ENCODE measurements at regions not wholly inside any gene's neighbourhood (a gene's known extent, or its start where the extent isn't known, plus 50 kb on each side); places are given as distances from the start of the nearest gene placed in this dataset.

DNA sequence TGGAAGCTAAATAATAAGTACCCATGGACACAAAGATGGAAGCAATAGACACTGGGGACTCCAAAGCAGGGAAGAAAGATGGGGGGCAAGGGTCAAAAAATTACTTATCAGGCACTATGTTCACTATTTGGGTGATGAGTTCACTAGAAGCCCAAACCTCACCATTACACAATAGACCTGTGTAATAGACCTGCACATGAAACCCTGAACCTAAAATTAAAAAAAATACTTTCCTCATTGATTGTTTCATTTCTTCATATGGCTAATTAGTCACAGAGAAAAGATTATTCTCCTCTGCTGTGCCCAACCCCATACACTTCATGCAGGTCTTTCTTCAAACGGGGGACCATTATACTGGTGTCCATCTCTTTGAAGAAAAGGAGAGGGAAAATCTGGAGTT is 213.0 kb upstream of the DTNBP1 start:
- ChIA-PET CTCF (no interaction called here), POLR2A (no interaction called here)
- DNase-seq (ENCODE audit: low read depth, low spot score): no peak
- TF ChIP-seq, protein P1, sequence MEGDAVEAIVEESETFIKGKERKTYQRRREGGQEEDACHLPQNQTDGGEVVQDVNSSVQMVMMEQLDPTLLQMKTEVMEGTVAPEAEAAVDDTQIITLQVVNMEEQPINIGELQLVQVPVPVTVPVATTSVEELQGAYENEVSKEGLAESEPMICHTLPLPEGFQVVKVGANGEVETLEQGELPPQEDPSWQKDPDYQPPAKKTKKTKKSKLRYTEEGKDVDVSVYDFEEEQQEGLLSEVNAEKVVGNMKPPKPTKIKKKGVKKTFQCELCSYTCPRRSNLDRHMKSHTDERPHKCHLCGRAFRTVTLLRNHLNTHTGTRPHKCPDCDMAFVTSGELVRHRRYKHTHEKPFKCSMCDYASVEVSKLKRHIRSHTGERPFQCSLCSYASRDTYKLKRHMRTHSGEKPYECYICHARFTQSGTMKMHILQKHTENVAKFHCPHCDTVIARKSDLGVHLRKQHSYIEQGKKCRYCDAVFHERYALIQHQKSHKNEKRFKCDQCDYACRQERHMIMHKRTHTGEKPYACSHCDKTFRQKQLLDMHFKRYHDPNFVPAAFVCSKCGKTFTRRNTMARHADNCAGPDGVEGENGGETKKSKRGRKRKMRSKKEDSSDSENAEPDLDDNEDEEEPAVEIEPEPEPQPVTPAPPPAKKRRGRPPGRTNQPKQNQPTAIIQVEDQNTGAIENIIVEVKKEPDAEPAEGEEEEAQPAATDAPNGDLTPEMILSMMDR (IDR thresholded peaks at IDR 0.05; ENCODE audit: insufficient read depth, low read length, missing control alignments): no peak
- no peak overlapping the region for H3K4me3 ChIP-seq (ENCODE audit: low read depth, low read length)

GRCh38 chr6:15874821-15875220 is 212.0 kb upstream of the DTNBP1 start:
- peak; percentile 67 for DNase-seq (ENCODE audit: low read depth, low spot score)
- TF ChIP-seq, protein P1 (IDR thresholded peaks at IDR 0.05; ENCODE audit: insufficient read depth, low read length, missing control alignments): no peak

DNA sequence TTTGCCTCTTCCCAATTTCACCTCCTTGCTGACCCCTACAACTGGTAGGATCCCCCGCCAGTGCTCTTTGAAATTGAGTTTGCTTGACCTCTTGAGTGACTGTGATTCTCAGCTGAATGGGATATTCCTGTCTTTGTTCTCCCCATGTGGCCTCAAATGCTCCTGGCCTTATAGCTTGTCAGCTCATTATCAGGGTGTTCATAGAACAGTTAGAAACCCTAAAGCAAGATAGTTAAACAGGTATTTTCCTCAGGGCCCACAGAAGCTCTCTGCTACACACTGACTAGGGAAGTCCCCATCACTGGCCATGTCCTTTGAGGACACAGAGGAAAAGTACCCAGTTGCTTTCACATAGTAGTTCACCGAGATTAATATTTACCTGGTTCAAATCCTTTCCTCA is 211.5 kb upstream of the DTNBP1 start:
- no peak for DNase-seq (ENCODE audit: low read depth, low spot score)
- ChIA-PET CTCF (no interaction called here), POLR2A (interaction anchor here (1.1 kb wide), 1 partner anchor 256 kb away, joined by 3 read pairs; no protein-coding TSS in a partner anchor)
- no peak overlapping the region for H3K4me3 ChIP-seq (ENCODE audit: low read depth, low read length)
- TF ChIP-seq, protein P1 (IDR thresholded peaks at IDR 0.05; ENCODE audit: insufficient read depth, low read length, missing control alignments): no peak

More at GRCh38 chr6:15874821-15875220, 212.0 kb upstream of the DTNBP1 start:
- CTCF ChIA-PET: no interaction called here
- POLR2A ChIA-PET: interaction anchor here (1.1 kb wide), 1 partner anchor 255 kb away, joined by 3 read pairs; no protein-coding TSS in a partner anchor
- H3K4me3 ChIP-seq (ENCODE audit: low read depth, low read length): no peak overlapping the region

DNA sequence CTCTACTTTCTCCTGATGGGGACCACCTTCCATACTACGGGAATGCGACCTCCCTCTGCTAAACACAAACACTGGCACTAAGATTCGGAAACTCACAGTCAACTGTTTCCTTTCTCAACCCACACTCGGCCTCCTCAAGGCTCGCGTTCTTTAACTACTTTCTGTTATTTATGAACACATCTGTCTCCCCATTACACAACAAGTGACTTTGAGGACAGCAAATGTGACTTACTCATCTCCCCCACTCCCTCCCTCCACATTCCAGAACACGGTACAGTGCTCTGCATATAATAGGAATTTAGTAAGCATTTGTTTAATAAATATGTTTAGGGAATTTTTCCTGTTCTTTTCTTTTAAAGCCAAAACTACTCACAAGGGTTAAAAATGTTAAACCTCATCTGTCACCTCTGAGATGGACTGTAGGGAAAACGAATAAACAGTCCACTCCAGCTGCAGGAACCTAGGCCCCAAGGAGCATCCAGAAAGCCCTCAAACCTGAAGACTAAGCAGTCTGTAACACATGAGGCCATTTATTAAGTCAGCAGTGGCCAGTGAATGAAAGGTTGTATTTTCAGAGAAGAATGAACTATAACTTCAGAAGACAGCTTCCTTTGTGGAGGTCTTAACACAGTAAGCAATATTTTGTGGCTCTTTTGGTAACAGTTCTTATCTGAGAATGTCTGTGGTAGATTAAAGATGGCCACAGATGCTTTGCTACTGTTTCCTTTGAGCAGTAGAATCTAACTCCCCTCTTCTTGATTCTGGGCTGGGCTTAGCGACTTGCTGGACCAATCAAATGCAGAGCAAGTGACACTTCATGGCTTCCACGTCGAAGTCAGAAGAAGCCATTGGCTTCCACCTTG is 209.6 kb upstream of the DTNBP1 start:
- no peak for DNase-seq (ENCODE audit: low read depth, low spot score)
- CTCF ChIA-PET: interaction anchor here (1.2 kb wide), 1 partner anchor 21 kb away, joined by 3 read pairs; no protein-coding TSS in a partner anchor
- no peak overlapping the region for H3K4me3 ChIP-seq (ENCODE audit: low read depth, low read length)
- TF ChIP-seq, protein P1 (IDR thresholded peaks at IDR 0.05; ENCODE audit: insufficient read depth, low read length, missing control alignments): no peak
- POLR2A ChIA-PET: no interaction called here

DNA sequence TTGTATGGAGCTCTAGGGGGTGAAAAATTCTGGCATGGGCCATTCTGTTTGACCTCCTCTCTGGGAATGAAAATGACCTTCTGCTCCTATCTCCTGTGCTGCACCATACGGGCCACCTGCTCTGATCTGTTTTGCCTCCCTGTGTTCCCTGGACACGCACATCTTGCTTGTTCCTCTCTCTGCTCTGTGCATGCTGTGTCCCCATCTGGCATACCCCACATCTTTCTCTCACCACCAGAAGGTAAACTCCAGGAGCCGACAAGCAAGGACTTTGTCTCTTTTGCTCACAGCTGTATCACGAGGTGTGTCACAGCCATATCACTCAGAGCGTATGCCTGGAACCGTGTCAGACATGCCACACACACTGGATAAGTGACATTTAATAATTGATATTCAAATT is 208.4 kb upstream of the DTNBP1 start:
- DNase-seq (ENCODE audit: low read depth, low spot score): no peak
- ChIA-PET CTCF (no interaction called here), POLR2A (no interaction called here)
- no peak overlapping the region for H3K4me3 ChIP-seq (ENCODE audit: low read depth, low read length)
- TF ChIP-seq, protein P1 (IDR thresholded peaks at IDR 0.05; ENCODE audit: insufficient read depth, low read length, missing control alignments): no peak

- no peak overlapping the region for H3K4me3 ChIP-seq (ENCODE audit: low read depth, low read length)
- TF ChIP-seq, protein P1 (IDR thresholded peaks at IDR 0.05; ENCODE audit: insufficient read depth, low read length, missing control alignments): no peak
- ChIA-PET POLR2A (no interaction called here), CTCF (no interaction called here)
- no peak for DNase-seq (ENCODE audit: low read depth, low spot score)
These were observed 207.7 kb upstream of the DTNBP1 start for GRCh38 chr6:15870333-15871043.

Data from AG04449 (cell line).